GM21723 (cell line): ENCODE measurements at regions not wholly inside any gene's neighbourhood (a gene's known extent, or its start where the extent isn't known, plus 50 kb on each side); places are given as distances from the start of the nearest gene placed in this dataset.

ENCODE experiments used
- ATAC-seq: cut with Tn5 transposase; IDR thresholded peaks from one replicate; pipeline ENCODE4 v1.9.1; 2021; ENCODE audit warnings: mild to moderate bottlenecking, moderate library complexity; ENCODE audit not compliant: unreplicated experiment

- no peak for ATAC-seq
Observed at GRCh38 chr12:124517260-124518050, 50.0 kb downstream of the NCOR2 start.

- no peak for ATAC-seq
Observed at GRCh38 chr12:124516850-124517249, 50.6 kb downstream of the NCOR2 start.

- ATAC-seq: no peak
Observed at GRCh38 chr12:124515981-124516380, 51.4 kb downstream of the NCOR2 start.

- no peak for ATAC-seq
Observed at GRCh38 chr12:124514996-124515932, 52.1 kb downstream of the NCOR2 start.

- no peak for ATAC-seq
Observed at GRCh38 chr12:124514145-124514995, 53.0 kb downstream of the NCOR2 start.

GRCh38 chr12:124513297-124513867 lies 54.0 kb downstream of the NCOR2 start:
- no peak for ATAC-seq

GRCh38 chr12:124512667-124513296 lies 54.6 kb downstream of the NCOR2 start:
- ATAC-seq: no peak

- ATAC-seq: no peak
Observed at GRCh38 chr12:124511259-124511985, 56.0 kb downstream of the NCOR2 start.

- ATAC-seq: no peak
Observed at GRCh38 chr12:124510301-124510970, 57.0 kb downstream of the NCOR2 start.

GRCh38 chr12:124509676-124510300 lies 57.6 kb downstream of the NCOR2 start:
- ATAC-seq: no peak

GRCh38 chr12:124509300-124509675 lies 58.1 kb downstream of the NCOR2 start:
- no peak for ATAC-seq

- peak; percentile 48 for ATAC-seq
Observed at GRCh38 chr12:124508381-124509079, 58.9 kb downstream of the NCOR2 start.

GRCh38 chr12:124507188-124508109 lies 60.0 kb downstream of the NCOR2 start:
- ATAC-seq: no peak

GRCh38 chr12:124506832-124507153 lies 60.6 kb downstream of the NCOR2 start:
- ATAC-seq: no peak

- ATAC-seq: no peak
Observed at GRCh38 chr12:124506145-124506831, 61.1 kb downstream of the NCOR2 start.
